ENCODE measurements at regions not wholly inside any gene's neighbourhood (a gene's known extent, or its start where the extent isn't known, plus 50 kb on each side); places are given as distances from the start of the nearest gene placed in this dataset.

- no peak for DNase-seq (ENCODE audit: low read depth)
- TF ChIP-seq CTCF (IDR thresholded peaks at IDR 0.05; ENCODE audit: insufficient read depth, low read length), result no peak
- no peak overlapping the region for H3K4me3 ChIP-seq (ENCODE audit: low read depth, low read length)
These were observed 263.3 kb upstream of the PLET1 start for GRCh38 chr11:112523951-112524350.

- no peak for DNase-seq (ENCODE audit: low read depth)
- TF ChIP-seq CTCF (IDR thresholded peaks at IDR 0.05; ENCODE audit: insufficient read depth, low read length), result no peak
- H3K4me3 ChIP-seq (ENCODE audit: low read depth, low read length), result no peak overlapping the region
These were observed 264.1 kb upstream of the PLET1 start for GRCh38 chr11:112524798-112525197.

- no peak overlapping the region for H3K4me3 ChIP-seq (ENCODE audit: low read depth, low read length)
- peak; percentile 26 for DNase-seq (ENCODE audit: low read depth)
- TF ChIP-seq CTCF (IDR thresholded peaks at IDR 0.05; ENCODE audit: insufficient read depth, low read length), result no peak
These were observed 264.6 kb upstream of the PLET1 start for GRCh38 chr11:112525270-112525669.

GRCh38 chr11:112525844-112526590 lies 265.4 kb upstream of the PLET1 start:
- no peak for TF ChIP-seq CTCF (IDR thresholded peaks at IDR 0.05; ENCODE audit: insufficient read depth, low read length)
- no peak overlapping the region for H3K4me3 ChIP-seq (ENCODE audit: low read depth, low read length)
- no peak for DNase-seq (ENCODE audit: low read depth)

- no peak overlapping the region for H3K4me3 ChIP-seq (ENCODE audit: low read depth, low read length)
- TF ChIP-seq CTCF (IDR thresholded peaks at IDR 0.05; ENCODE audit: insufficient read depth, low read length), result no peak
- DNase-seq (ENCODE audit: low read depth), result peak; percentile 16
These were observed 266.2 kb upstream of the PLET1 start for GRCh38 chr11:112526699-112527416.

GRCh38 chr11:112529071-112529470 lies 268.4 kb upstream of the PLET1 start:
- DNase-seq (ENCODE audit: low read depth), result no peak
- no peak overlapping the region for H3K4me3 ChIP-seq (ENCODE audit: low read depth, low read length)
- TF ChIP-seq CTCF (IDR thresholded peaks at IDR 0.05; ENCODE audit: insufficient read depth, low read length), result no peak
